T-cell (primary cell): ENCODE measurements at regions not wholly inside any gene's neighbourhood (a gene's known extent, or its start where the extent isn't known, plus 50 kb on each side); places are given as distances from the start of the nearest gene placed in this dataset.

ENCODE experiments used
- ATAC-seq, 4 experiments: fragments of 200-7000 bp in 3 of 4; fragments of 150-1000 bp in 1 of 4; cut with Tn5 transposase; replicated peaks in 1 of 4; 1 replicate in 3 of 4; 2 replicates in 1 of 4; pipeline ENCODE4 v1.10.0; 2021; ENCODE audit warnings: moderate library complexity in 3 of 4, mild to moderate bottlenecking in 2 of 4, moderate number of reproducible peaks in 1 of 4
- CTCF ChIA-PET, 2 donors: fragments of 300-600 bp; sonication (Branson Sonifier 250); formaldehyde crosslinking; loops; one replicate each; lab custom pipeline; 2022; ENCODE audit warnings: antibody characterized with exemption in 2 of 2; lab: Charles Lee
- POLR2A ChIA-PET, 2 donors: fragments of 300-600 bp; sonication (Branson Sonifier 250); formaldehyde crosslinking; loops; one replicate each; lab custom pipeline; 2022; ENCODE audit warnings: antibody characterized with exemption in 2 of 2; lab: Charles Lee
- DNase-seq, 35 experiments: peaks; one replicate each; pipeline versions ENCODE4 v3.0.0 to v3.0.0-alpha.2; 2013 to 2023
- H3K27ac ChIP-seq: one replicate; pipeline ENCODE4 v1.5.1; 2013; ENCODE audit warnings: low read length
- H3K27me3 ChIP-seq, 2 experiments: replicated peaks in 1 of 2; 1 replicate in 1 of 2; 2 replicates in 1 of 2; pipeline versions ENCODE4 v1.6.1 to v1.7.0; 2013; ENCODE audit warnings: low read length in 1 of 2, mixed read lengths in 1 of 2; ENCODE audit not compliant: control insufficient read depth in 2 of 2, insufficient read depth in 2 of 2; ENCODE audit errors: extremely low read depth in 1 of 2
- H3K36me3 ChIP-seq, 2 donors: 1 replicate in 1 of 2; 2 replicates in 1 of 2; pipeline versions ENCODE4 v1.6.1 to v1.7.0; 2013; ENCODE audit warnings: low read length in 1 of 2; ENCODE audit not compliant: control insufficient read depth in 2 of 2, insufficient read depth in 1 of 2; ENCODE audit errors: extremely low read depth in 1 of 2
- H3K4me1 ChIP-seq, 2 experiments: 1 replicate in 1 of 2; 2 replicates in 1 of 2; pipeline versions ENCODE4 v1.6.1 to v1.7.0; 2013; ENCODE audit warnings: low read length in 2 of 2, mixed read lengths in 1 of 2; ENCODE audit not compliant: insufficient read depth in 2 of 2, control insufficient read depth in 1 of 2; ENCODE audit errors: extremely low read depth in 1 of 2
- H3K4me3 ChIP-seq, 2 donors: 1 replicate in 1 of 2; 2 replicates in 1 of 2; pipeline versions ENCODE4 v1.5.1 to v1.7.0; 2013; ENCODE audit warnings: mild to moderate bottlenecking in 2 of 2, low read length in 1 of 2, moderate library complexity in 1 of 2; ENCODE audit not compliant: control insufficient read depth in 1 of 2; ENCODE audit errors: extremely low read depth in 1 of 2
- H3K9me3 ChIP-seq: 2 replicates; pipeline ENCODE4 v1.7.0; 2013
- H3K27ac Mint-ChIP-seq, 2 donors: one replicate each; pipeline ENCODE4 v1.8.0; 2020 to 2021; ENCODE audit warnings: mild to moderate bottlenecking in 2 of 2, mixed read lengths in 2 of 2
- H3K27me3 Mint-ChIP-seq, 2 donors: one replicate each; pipeline ENCODE4 v1.8.0; 2021 to 2022; ENCODE audit warnings: mixed read lengths in 2 of 2
- H3K36me3 Mint-ChIP-seq: one replicate; pipeline ENCODE4 v1.8.0; 2021; ENCODE audit warnings: mixed read lengths
- H3K4me1 Mint-ChIP-seq, 3 donors: one replicate each; pipeline ENCODE4 v1.8.0; 2020 to 2022; ENCODE audit warnings: mixed read lengths in 3 of 3, mild to moderate bottlenecking in 1 of 3
- H3K4me3 Mint-ChIP-seq, 3 donors: one replicate each; pipeline ENCODE4 v1.8.0; 2020 to 2022; ENCODE audit warnings: mild to moderate bottlenecking in 3 of 3, mixed read lengths in 3 of 3, moderate library complexity in 3 of 3
- H3K9me3 Mint-ChIP-seq, 3 donors: one replicate each; pipeline ENCODE4 v1.8.0; 2020 to 2022; ENCODE audit warnings: mixed read lengths in 3 of 3
- WGBS: methylation state at CpG from one replicate; pipeline ENCODE4 v1.1.5; 2013; ENCODE audit warnings: missing lambda C conversion rate; ENCODE audit not compliant: insufficient coverage; 5-methylcytosine and 5-hydroxymethylcytosine counted together

DNA sequence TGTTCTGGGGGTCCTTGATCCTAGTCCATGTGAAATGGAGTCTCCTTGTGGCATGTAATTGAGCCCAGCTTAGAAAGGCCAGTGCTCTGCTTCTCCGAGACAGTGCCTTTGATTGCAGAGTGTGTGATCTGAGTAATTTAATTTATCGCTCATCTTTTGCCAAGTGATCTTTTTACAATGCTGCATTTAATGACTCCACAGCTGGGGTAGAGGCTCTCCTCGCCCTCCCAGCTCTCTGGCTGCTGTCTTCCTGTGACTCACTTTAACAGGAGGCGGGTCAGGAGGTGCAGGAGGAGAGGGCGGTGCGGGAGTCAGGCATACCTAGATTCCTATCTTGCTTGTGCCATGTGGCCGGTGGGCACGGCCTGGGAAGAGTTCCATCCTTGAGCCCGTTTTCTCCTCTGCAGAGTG lies 113.4 kb upstream of the FOXF1 start:
- CTCF ChIA-PET: no interaction called here
- Histone ChIP-seq H3K27me3 (peaks cover 0 to 6% of the 10 kb centered on the region in 2 experiments), H3K27ac (no peak overlapping the region), H3K4me1 (no peaks in the 10 kb centered on the region), H3K36me3 (no peaks in the 10 kb centered on the region), H3K9me3 (no peaks in the 10 kb centered on the region), H3K4me3 (no peak overlapping the region)
- H3K9me3 Mint-ChIP-seq: no peaks in the 10 kb centered on the region
- H3K27me3 Mint-ChIP-seq: peaks cover 3 to 12% of the 10 kb centered on the region in 2 donors
- H3K36me3 Mint-ChIP-seq: no peaks in the 10 kb centered on the region
- 33% methylated on average over 2 of the region's 9 CpGs for WGBS
- ATAC-seq: no peak
- POLR2A ChIA-PET: no interaction called here
- no peak overlapping the region for H3K27ac Mint-ChIP-seq
- DNase-seq: no peak
- no peaks in the 10 kb centered on the region for H3K4me1 Mint-ChIP-seq
- no peak overlapping the region for H3K4me3 Mint-ChIP-seq

DNA sequence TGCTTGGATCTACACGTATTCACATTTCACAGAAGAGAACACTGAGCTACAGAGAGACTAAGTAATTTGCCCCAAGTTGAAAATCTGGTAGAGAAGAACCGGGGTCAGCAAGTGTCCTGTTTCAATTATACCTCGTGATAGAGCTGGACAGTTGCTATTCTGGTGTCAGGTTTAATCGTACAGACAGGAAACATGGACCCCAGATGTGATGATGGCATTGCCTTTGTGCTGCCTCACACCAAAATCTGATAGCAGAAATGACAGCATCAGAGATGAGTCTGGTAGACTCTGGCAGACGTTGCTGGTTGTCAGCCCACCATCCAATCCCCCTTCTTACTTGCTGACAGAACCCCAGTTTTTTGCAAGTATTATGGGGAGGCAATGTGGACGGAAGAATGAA lies 112.1 kb upstream of the FOXF1 start:
- no peaks in the 10 kb centered on the region for H3K4me1 ChIP-seq
- no peak overlapping the region for H3K27ac ChIP-seq
- WGBS: 67% methylated on average over 3 of the region's 6 CpGs
- CTCF ChIA-PET: no interaction called here
- POLR2A ChIA-PET: no interaction called here
- H3K4me3 Mint-ChIP-seq: no peak overlapping the region
- H3K4me3 ChIP-seq: no peak overlapping the region
- H3K36me3 Mint-ChIP-seq: no peaks in the 10 kb centered on the region
- peaks cover 0 to 12% of the 10 kb centered on the region in 2 experiments for H3K27me3 ChIP-seq
- no peaks in the 10 kb centered on the region for H3K9me3 ChIP-seq
- ATAC-seq (no peak), DNase-seq (no peak)
- H3K36me3 ChIP-seq: no peaks in the 10 kb centered on the region
- no peaks in the 10 kb centered on the region for H3K9me3 Mint-ChIP-seq
- peaks cover 3 to 16% of the 10 kb centered on the region in 2 donors for H3K27me3 Mint-ChIP-seq
- H3K27ac Mint-ChIP-seq: no peak overlapping the region
- H3K4me1 Mint-ChIP-seq: no peaks in the 10 kb centered on the region

DNA sequence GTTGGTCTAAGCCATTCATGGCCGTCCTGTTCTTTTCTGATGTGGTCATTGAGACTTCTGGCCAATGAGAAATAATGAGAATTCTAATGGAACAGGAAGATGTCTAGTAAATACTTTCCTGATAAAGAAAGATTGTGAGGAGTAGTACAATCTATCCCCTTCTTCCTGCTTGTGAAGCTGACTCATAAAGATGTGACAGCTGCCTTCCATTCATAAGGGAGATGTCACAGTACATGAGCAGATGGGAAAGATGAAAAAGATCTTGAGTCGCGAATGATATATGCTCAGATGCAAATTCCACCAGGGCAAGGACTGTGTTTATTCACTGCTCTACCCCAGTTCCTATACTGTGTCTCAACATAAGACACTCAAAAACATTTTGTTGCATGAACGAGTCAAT lies 111.7 kb upstream of the FOXF1 start:
- Mint-ChIP-seq H3K27me3 (peaks cover 3 to 16% of the 10 kb centered on the region in 2 donors), H3K36me3 (no peaks in the 10 kb centered on the region), H3K4me1 (no peaks in the 10 kb centered on the region), H3K4me3 (no peak overlapping the region), H3K27ac (no peak overlapping the region), H3K9me3 (no peaks in the 10 kb centered on the region)
- Histone ChIP-seq H3K9me3 (no peaks in the 10 kb centered on the region), H3K4me3 (no peak overlapping the region), H3K27me3 (peaks cover 0 to 12% of the 10 kb centered on the region in 2 experiments), H3K27ac (no peak overlapping the region), H3K4me1 (no peaks in the 10 kb centered on the region), H3K36me3 (no peaks in the 10 kb centered on the region)
- CTCF ChIA-PET: no interaction called here
- no peak for ATAC-seq
- WGBS: no CpG with 5 or more reads among the region's 4 CpGs
- POLR2A ChIA-PET: no interaction called here
- no peak for DNase-seq

DNA sequence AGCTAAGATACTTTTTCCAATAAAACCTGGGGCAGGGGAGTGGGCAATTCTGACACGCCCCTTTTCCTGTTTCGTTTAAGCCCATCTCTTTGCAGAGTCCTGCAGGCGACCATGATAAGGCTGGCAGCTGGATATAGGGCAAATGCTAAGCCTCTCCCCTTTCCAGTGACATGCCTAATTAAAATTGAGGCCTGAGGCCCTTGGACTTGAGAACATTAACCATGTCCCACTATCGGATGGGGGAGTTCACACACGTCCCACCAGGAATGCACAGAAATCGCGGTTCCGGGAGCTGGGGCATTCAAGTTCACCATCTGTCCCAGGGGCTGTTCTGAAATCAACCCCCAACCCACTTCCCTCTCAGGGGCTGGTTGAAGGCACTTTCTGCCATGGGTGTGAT lies 109.2 kb upstream of the FOXF1 start:
- no peak overlapping the region for H3K4me3 ChIP-seq
- POLR2A ChIA-PET: no interaction called here
- CTCF ChIA-PET: no interaction called here
- ATAC-seq (no peak), DNase-seq (no peak)
- Mint-ChIP-seq H3K36me3 (no peaks in the 10 kb centered on the region), H3K4me3 (no peak overlapping the region), H3K27ac (no peak overlapping the region), H3K27me3 (peaks cover 11 to 23% of the 10 kb centered on the region in 2 donors), H3K9me3 (no peaks in the 10 kb centered on the region), H3K4me1 (no peaks in the 10 kb centered on the region)
- 88% methylated on average over 1 of the region's 8 CpGs for WGBS
- H3K36me3 ChIP-seq: no peaks in the 10 kb centered on the region
- H3K27me3 ChIP-seq: peaks cover 0 to 24% of the 10 kb centered on the region in 2 experiments
- H3K27ac ChIP-seq: no peak overlapping the region
- H3K4me1 ChIP-seq: no peaks in the 10 kb centered on the region
- H3K9me3 ChIP-seq: no peaks in the 10 kb centered on the region

DNA sequence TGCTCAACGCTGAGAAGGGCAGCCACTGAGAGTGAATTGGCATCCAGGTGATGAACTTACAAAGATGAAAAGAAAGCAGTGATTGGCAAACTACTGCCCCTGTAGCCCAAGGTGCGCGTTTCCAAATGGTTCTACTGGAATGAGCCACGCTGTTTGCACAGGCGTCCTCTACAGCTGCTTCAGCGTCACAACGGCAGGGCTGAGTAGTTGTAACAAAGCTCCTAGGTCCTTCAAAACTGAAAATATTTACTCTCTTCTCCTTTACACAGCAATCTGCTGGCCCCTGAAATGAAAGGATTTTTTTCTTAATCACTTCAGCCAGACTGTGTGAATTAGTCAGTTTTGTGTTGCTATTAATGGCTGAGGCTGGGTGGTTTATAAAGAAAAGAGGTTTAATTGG lies 107.2 kb upstream of the FOXF1 start:
- CTCF ChIA-PET: no interaction called here
- WGBS: 91% methylated on average over 6 of the region's 7 CpGs
- Histone ChIP-seq H3K36me3 (no peaks in the 10 kb centered on the region), H3K4me1 (no peaks in the 10 kb centered on the region), H3K27ac (no peak overlapping the region), H3K4me3 (no peak overlapping the region), H3K9me3 (no peaks in the 10 kb centered on the region), H3K27me3 (peaks cover 0 to 21% of the 10 kb centered on the region in 2 experiments)
- Mint-ChIP-seq H3K4me1 (no peaks in the 10 kb centered on the region), H3K27me3 (peaks cover 12 to 20% of the 10 kb centered on the region in 2 donors), H3K36me3 (no peaks in the 10 kb centered on the region), H3K9me3 (no peaks in the 10 kb centered on the region), H3K27ac (no peak overlapping the region), H3K4me3 (no peak overlapping the region)
- DNase-seq (no peak), ATAC-seq (no peak)
- POLR2A ChIA-PET: no interaction called here

DNA sequence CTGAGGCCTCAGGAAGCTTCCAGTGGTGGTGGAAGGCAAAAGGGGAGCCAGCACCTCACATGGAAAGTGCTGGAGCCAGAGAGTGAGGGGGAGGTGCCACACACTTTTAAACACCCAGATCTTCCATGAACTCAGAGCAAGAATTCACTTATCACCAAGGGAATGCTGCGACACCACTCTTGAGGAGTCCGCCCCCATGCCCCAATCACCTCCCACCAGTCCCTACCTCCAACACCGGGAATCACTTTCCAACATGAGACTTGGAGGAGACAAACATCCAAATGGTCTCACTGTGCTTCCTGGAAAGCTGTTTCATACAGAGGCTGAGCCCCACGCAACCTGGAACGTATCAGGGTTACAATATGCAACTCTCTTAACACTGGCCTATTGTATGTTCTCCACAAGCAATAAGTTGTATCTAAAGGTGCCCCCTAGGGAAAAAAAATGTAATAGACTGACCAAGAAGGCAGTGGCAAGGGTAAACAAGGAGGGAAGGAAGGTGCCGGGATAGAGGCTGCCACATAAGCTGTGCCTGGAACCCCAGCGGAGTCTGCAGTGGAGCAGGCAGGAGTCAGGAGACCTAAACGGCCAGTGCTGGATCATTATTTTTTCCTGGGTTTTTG lies 106.7 kb upstream of the FOXF1 start:
- no peak overlapping the region for H3K27ac Mint-ChIP-seq
- ATAC-seq (no peak), DNase-seq (no peak)
- 88% methylated on average over 5 of the region's 8 CpGs for WGBS
- no peaks in the 10 kb centered on the region for H3K9me3 Mint-ChIP-seq
- no peaks in the 10 kb centered on the region for H3K4me1 Mint-ChIP-seq
- H3K27me3 Mint-ChIP-seq: peaks cover 13 to 21% of the 10 kb centered on the region in 2 donors
- Histone ChIP-seq H3K4me3 (no peak overlapping the region), H3K36me3 (no peaks in the 10 kb centered on the region), H3K27ac (no peak overlapping the region), H3K9me3 (no peaks in the 10 kb centered on the region), H3K4me1 (no peaks in the 10 kb centered on the region), H3K27me3 (peaks cover 0 to 21% of the 10 kb centered on the region in 2 experiments)
- ChIA-PET POLR2A (no interaction called here), CTCF (no interaction called here)
- H3K36me3 Mint-ChIP-seq: no peaks in the 10 kb centered on the region
- H3K4me3 Mint-ChIP-seq: no peak overlapping the region

DNA sequence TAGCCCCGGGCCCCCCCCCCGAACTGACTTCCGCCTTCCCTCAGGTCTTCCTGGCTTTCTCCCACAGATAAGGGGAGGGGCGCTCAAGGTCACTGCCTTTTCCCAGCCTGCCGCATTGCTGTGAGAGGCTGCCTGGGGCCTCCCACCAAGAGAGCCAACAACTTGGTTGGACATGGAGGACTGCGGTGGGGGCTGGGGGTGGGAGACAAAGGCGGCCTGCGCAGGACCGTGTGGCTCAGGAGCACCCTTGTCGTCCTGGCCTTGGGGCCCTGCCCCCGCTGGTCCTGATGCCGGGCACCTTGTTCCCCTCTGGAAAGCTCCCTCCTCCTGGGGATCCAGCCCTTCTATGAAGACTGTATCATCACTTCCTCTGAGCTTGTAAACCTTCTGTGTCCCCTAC lies 105.6 kb upstream of the FOXF1 start:
- DNase-seq: no peak
- Histone ChIP-seq H3K27ac (no peak overlapping the region), H3K9me3 (no peaks in the 10 kb centered on the region), H3K36me3 (no peaks in the 10 kb centered on the region), H3K27me3 (peaks cover 0 to 31% of the 10 kb centered on the region in 2 experiments), H3K4me1 (no peaks in the 10 kb centered on the region), H3K4me3 (no peak overlapping the region)
- POLR2A ChIA-PET: no interaction called here
- CTCF ChIA-PET: no interaction called here
- Mint-ChIP-seq H3K27ac (no peak overlapping the region), H3K4me1 (no peaks in the 10 kb centered on the region), H3K4me3 (no peak overlapping the region), H3K9me3 (no peaks in the 10 kb centered on the region), H3K27me3 (peaks cover 16 to 24% of the 10 kb centered on the region in 2 donors), H3K36me3 (no peaks in the 10 kb centered on the region)
- no peak for ATAC-seq
- 91% methylated on average over 3 of the region's 12 CpGs for WGBS
